Activated CD4-positive, alpha-beta memory T cell treated with anti-CD3 and anti-CD28 coated beads for 36 hours (primary cell): ENCODE measurements at regions not wholly inside any gene's neighbourhood (a gene's known extent, or its start where the extent isn't known, plus 50 kb on each side); places are given as distances from the start of the nearest gene placed in this dataset.

Experiments used
- CTCF ChIA-PET: fragments of 350-600 bp; sonication (Branson Sonifier 250); formaldehyde crosslinking; loops from one replicate; lab custom pipeline; 2021; ENCODE audit warnings: antibody characterized with exemption, inconsistent platforms; lab: Charles Lee
- POLR2A ChIA-PET: fragments of 350-600 bp; sonication (Branson Sonifier 250); formaldehyde crosslinking; loops from one replicate; lab custom pipeline; 2021; ENCODE audit warnings: antibody characterized with exemption; lab: Charles Lee
- DNase-seq: peaks from one replicate; pipeline ENCODE4 v3.0.0-alpha.2; 2020
- H3K27ac Mint-ChIP-seq: one replicate; pipeline ENCODE4 v1.8.0; 2021; ENCODE audit warnings: mixed read lengths
- H3K27me3 Mint-ChIP-seq: one replicate; pipeline ENCODE4 v1.8.0; 2021; ENCODE audit warnings: mixed read lengths
- H3K36me3 Mint-ChIP-seq: one replicate; pipeline ENCODE4 v1.8.0; 2021; ENCODE audit warnings: mixed read lengths
- H3K4me1 Mint-ChIP-seq: one replicate; pipeline ENCODE4 v1.8.0; 2021; ENCODE audit warnings: low read depth, mixed read lengths
- H3K4me3 Mint-ChIP-seq: one replicate; pipeline ENCODE4 v1.8.0; 2021; ENCODE audit warnings: mild to moderate bottlenecking, mixed read lengths
- H3K9me3 Mint-ChIP-seq: one replicate; pipeline ENCODE4 v1.8.0; 2021; ENCODE audit warnings: mixed read lengths
- intact Hi-C: fragments of 100-400 bp; cut with micrococcal nuclease; formaldehyde crosslinking; loops from one replicate; pipeline ENCODE4 v1.15.1; 2023

- intact Hi-C loops = no loop called here
- Mint-ChIP-seq H3K4me3 (no peak overlapping the region), H3K4me1 (no peaks in the 10 kb centered on the region), H3K9me3 (peaks cover 6% of the 10 kb centered on the region), H3K36me3 (no peaks in the 10 kb centered on the region), H3K27me3 (no peaks in the 10 kb centered on the region), H3K27ac (no peak overlapping the region)
- CTCF ChIA-PET = no interaction called here
- POLR2A ChIA-PET = no interaction called here
- no peak for DNase-seq
Measured at GRCh38 chr13:55543053-55543452, 1597.7 kb upstream of the PRR20A start.

- no peaks in the 10 kb centered on the region for H3K4me1 Mint-ChIP-seq
- peaks cover 24% of the 10 kb centered on the region for H3K9me3 Mint-ChIP-seq
- no peak overlapping the region for H3K4me3 Mint-ChIP-seq
- POLR2A ChIA-PET = no interaction called here
- no peak for DNase-seq
- no peaks in the 10 kb centered on the region for H3K36me3 Mint-ChIP-seq
- no peak overlapping the region for H3K27ac Mint-ChIP-seq
- intact Hi-C loops = no loop called here
- CTCF ChIA-PET = no interaction called here
- no peaks in the 10 kb centered on the region for H3K27me3 Mint-ChIP-seq
Measured at GRCh38 chr13:55550624-55551023, 1590.1 kb upstream of the PRR20A start.

- no peak overlapping the region for H3K4me3 Mint-ChIP-seq
- no peaks in the 10 kb centered on the region for H3K27me3 Mint-ChIP-seq
- H3K27ac Mint-ChIP-seq = no peak overlapping the region
- no peaks in the 10 kb centered on the region for H3K36me3 Mint-ChIP-seq
- POLR2A ChIA-PET = no interaction called here
- no peak for DNase-seq
- intact Hi-C loops = no loop called here
- H3K4me1 Mint-ChIP-seq = no peaks in the 10 kb centered on the region
- CTCF ChIA-PET = no interaction called here
- peaks cover 35% of the 10 kb centered on the region for H3K9me3 Mint-ChIP-seq
Measured at GRCh38 chr13:55553701-55554100, 1587.0 kb upstream of the PRR20A start.

GRCh38 chr13:55554741-55555140 lies 1586.0 kb upstream of the PRR20A start:
- Mint-ChIP-seq H3K4me1 (no peaks in the 10 kb centered on the region), H3K27me3 (no peaks in the 10 kb centered on the region), H3K36me3 (no peaks in the 10 kb centered on the region), H3K27ac (no peak overlapping the region), H3K4me3 (no peak overlapping the region), H3K9me3 (peaks cover 33% of the 10 kb centered on the region)
- intact Hi-C loops = no loop called here
- DNase-seq = no peak
- POLR2A ChIA-PET = no interaction called here
- CTCF ChIA-PET = no interaction called here

GRCh38 chr13:55560331-55560730 lies 1580.4 kb upstream of the PRR20A start:
- peaks cover 10% of the 10 kb centered on the region for H3K9me3 Mint-ChIP-seq
- no peaks in the 10 kb centered on the region for H3K36me3 Mint-ChIP-seq
- intact Hi-C loops = no loop called here
- CTCF ChIA-PET = no interaction called here
- DNase-seq = no peak
- no peak overlapping the region for H3K27ac Mint-ChIP-seq
- POLR2A ChIA-PET = no interaction called here
- no peak overlapping the region for H3K4me3 Mint-ChIP-seq
- H3K27me3 Mint-ChIP-seq = no peaks in the 10 kb centered on the region
- H3K4me1 Mint-ChIP-seq = no peaks in the 10 kb centered on the region

- intact Hi-C loops = no loop called here
- CTCF ChIA-PET = no interaction called here
- Mint-ChIP-seq H3K36me3 (no peaks in the 10 kb centered on the region), H3K4me1 (no peaks in the 10 kb centered on the region), H3K27me3 (no peaks in the 10 kb centered on the region), H3K27ac (no peak overlapping the region), H3K9me3 (no peaks in the 10 kb centered on the region), H3K4me3 (no peak overlapping the region)
- DNase-seq = no peak
- POLR2A ChIA-PET = no interaction called here
Measured at GRCh38 chr13:55563267-55563666, 1577.5 kb upstream of the PRR20A start.

- Mint-ChIP-seq H3K4me3 (no peak overlapping the region), H3K27me3 (no peaks in the 10 kb centered on the region), H3K9me3 (no peaks in the 10 kb centered on the region), H3K36me3 (no peaks in the 10 kb centered on the region), H3K4me1 (no peaks in the 10 kb centered on the region), H3K27ac (no peak overlapping the region)
- POLR2A ChIA-PET = no interaction called here
- CTCF ChIA-PET = no interaction called here
- DNase-seq = no peak
- intact Hi-C loops = no loop called here
Measured at GRCh38 chr13:55566334-55566733, 1574.4 kb upstream of the PRR20A start.

GRCh38 chr13:55566779-55567178 lies 1573.9 kb upstream of the PRR20A start:
- no peak for DNase-seq
- POLR2A ChIA-PET = no interaction called here
- CTCF ChIA-PET = no interaction called here
- no peak overlapping the region for H3K4me3 Mint-ChIP-seq
- H3K27ac Mint-ChIP-seq = no peak overlapping the region
- no peaks in the 10 kb centered on the region for H3K9me3 Mint-ChIP-seq
- no peaks in the 10 kb centered on the region for H3K27me3 Mint-ChIP-seq
- no peaks in the 10 kb centered on the region for H3K36me3 Mint-ChIP-seq
- intact Hi-C loops = no loop called here
- no peaks in the 10 kb centered on the region for H3K4me1 Mint-ChIP-seq

GRCh38 chr13:55567721-55568625 lies 1572.7 kb upstream of the PRR20A start:
- Mint-ChIP-seq H3K4me3 (no peak overlapping the region), H3K27me3 (no peaks in the 10 kb centered on the region), H3K4me1 (no peaks in the 10 kb centered on the region), H3K36me3 (no peaks in the 10 kb centered on the region), H3K27ac (no peak overlapping the region), H3K9me3 (no peaks in the 10 kb centered on the region)
- POLR2A ChIA-PET = no interaction called here
- intact Hi-C loops = no loop called here
- CTCF ChIA-PET = no interaction called here
- no peak for DNase-seq

GRCh38 chr13:55569082-55569481 lies 1571.6 kb upstream of the PRR20A start:
- Mint-ChIP-seq H3K27ac (no peak overlapping the region), H3K36me3 (no peaks in the 10 kb centered on the region), H3K27me3 (no peaks in the 10 kb centered on the region)

GRCh38 chr13:55569514-55569913 lies 1571.2 kb upstream of the PRR20A start:
- intact Hi-C loops = no loop called here
- H3K9me3 Mint-ChIP-seq = no peaks in the 10 kb centered on the region
- H3K27ac Mint-ChIP-seq = no peak overlapping the region
- H3K27me3 Mint-ChIP-seq = no peaks in the 10 kb centered on the region
- H3K4me1 Mint-ChIP-seq = no peaks in the 10 kb centered on the region
- no peak overlapping the region for H3K4me3 Mint-ChIP-seq
- POLR2A ChIA-PET = no interaction called here
- no peak for DNase-seq
- CTCF ChIA-PET = no interaction called here
- no peaks in the 10 kb centered on the region for H3K36me3 Mint-ChIP-seq

More at GRCh38 chr13:55569082-55569481, 1571.6 kb upstream of the PRR20A start:
- ChIA-PET POLR2A (no interaction called here), CTCF (no interaction called here)
- intact Hi-C loops = no loop called here
- DNase-seq = no peak
- H3K4me3 Mint-ChIP-seq = no peak overlapping the region
- no peaks in the 10 kb centered on the region for H3K9me3 Mint-ChIP-seq
- no peaks in the 10 kb centered on the region for H3K4me1 Mint-ChIP-seq

GRCh38 chr13:55570371-55570770 lies 1570.3 kb upstream of the PRR20A start:
- POLR2A ChIA-PET = no interaction called here

GRCh38 chr13:55571237-55571867 lies 1569.4 kb upstream of the PRR20A start:
- POLR2A ChIA-PET = no interaction called here
- no peaks in the 10 kb centered on the region for H3K36me3 Mint-ChIP-seq

More at GRCh38 chr13:55570371-55570770, 1570.3 kb upstream of the PRR20A start:
- H3K9me3 Mint-ChIP-seq = no peaks in the 10 kb centered on the region
- H3K36me3 Mint-ChIP-seq = no peaks in the 10 kb centered on the region
- no peak for DNase-seq
- no peaks in the 10 kb centered on the region for H3K4me1 Mint-ChIP-seq
- no peak overlapping the region for H3K27ac Mint-ChIP-seq
- intact Hi-C loops = no loop called here
- H3K27me3 Mint-ChIP-seq = no peaks in the 10 kb centered on the region
- no peak overlapping the region for H3K4me3 Mint-ChIP-seq
- CTCF ChIA-PET = no interaction called here

More at GRCh38 chr13:55571237-55571867, 1569.4 kb upstream of the PRR20A start:
- H3K9me3 Mint-ChIP-seq = peaks cover under 1% of the 10 kb centered on the region
- no peak for DNase-seq
- H3K4me3 Mint-ChIP-seq = no peak overlapping the region
- H3K4me1 Mint-ChIP-seq = no peaks in the 10 kb centered on the region
- intact Hi-C loops = no loop called here
- H3K27me3 Mint-ChIP-seq = no peaks in the 10 kb centered on the region
- CTCF ChIA-PET = no interaction called here
- no peak overlapping the region for H3K27ac Mint-ChIP-seq
